Lower leg skin (tissue), 3 donors: ENCODE measurements at regions not wholly inside any gene's neighbourhood (a gene's known extent, or its start where the extent isn't known, plus 50 kb on each side); places are given as distances from the start of the nearest gene placed in this dataset.

Experiments used
- POLR2A ChIP-seq, 2 donors: fragments of 450-650 bp; IDR thresholded peaks; one replicate each; pipeline ENCODE4 v1.6.1; 2016 to 2017; ENCODE audit warnings: antibody characterized with exemption in 2 of 2, mild to moderate bottlenecking in 1 of 2, moderate library complexity in 1 of 2
- TF ChIP-seq, protein P1 (sequence below), 3 donors: fragments of 450-650 bp; IDR thresholded peaks; one replicate each; pipeline ENCODE4 v1.5.1; 2016; ENCODE audit warnings: antibody characterized with exemption in 3 of 3, mild to moderate bottlenecking in 3 of 3, moderate library complexity in 2 of 3

DNA sequence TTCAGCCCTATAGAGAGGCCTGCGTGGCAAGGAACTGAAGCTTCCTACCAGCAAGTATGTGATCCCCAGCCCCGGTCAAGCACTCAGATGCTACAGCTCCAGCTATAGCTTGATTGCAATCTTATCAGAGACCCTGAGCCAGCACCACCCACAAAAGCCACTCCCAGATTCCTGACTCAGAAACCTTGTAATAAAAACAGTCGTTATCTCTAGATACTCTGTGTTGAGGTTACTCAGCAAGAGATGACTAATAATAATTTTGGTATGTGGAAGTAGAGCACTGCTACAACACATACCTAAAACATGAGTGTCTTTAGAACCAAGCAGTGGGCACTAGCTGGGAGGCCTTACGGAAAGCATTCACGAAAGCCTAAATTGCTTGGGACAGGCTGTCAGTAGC lies 216.9 kb downstream of the UXS1 start:
- TF ChIP-seq POLR2A (IDR thresholded peaks at IDR 0.05), result no peak
- TF ChIP-seq, protein P1, sequence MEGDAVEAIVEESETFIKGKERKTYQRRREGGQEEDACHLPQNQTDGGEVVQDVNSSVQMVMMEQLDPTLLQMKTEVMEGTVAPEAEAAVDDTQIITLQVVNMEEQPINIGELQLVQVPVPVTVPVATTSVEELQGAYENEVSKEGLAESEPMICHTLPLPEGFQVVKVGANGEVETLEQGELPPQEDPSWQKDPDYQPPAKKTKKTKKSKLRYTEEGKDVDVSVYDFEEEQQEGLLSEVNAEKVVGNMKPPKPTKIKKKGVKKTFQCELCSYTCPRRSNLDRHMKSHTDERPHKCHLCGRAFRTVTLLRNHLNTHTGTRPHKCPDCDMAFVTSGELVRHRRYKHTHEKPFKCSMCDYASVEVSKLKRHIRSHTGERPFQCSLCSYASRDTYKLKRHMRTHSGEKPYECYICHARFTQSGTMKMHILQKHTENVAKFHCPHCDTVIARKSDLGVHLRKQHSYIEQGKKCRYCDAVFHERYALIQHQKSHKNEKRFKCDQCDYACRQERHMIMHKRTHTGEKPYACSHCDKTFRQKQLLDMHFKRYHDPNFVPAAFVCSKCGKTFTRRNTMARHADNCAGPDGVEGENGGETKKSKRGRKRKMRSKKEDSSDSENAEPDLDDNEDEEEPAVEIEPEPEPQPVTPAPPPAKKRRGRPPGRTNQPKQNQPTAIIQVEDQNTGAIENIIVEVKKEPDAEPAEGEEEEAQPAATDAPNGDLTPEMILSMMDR (IDR thresholded peaks at IDR 0.05), result no peak
